ENCODE measurements at regions not wholly inside any gene's neighbourhood (a gene's known extent, or its start where the extent isn't known, plus 50 kb on each side); places are given as distances from the start of the nearest gene placed in this dataset.
"Not testable (repeated sequence)": the region's sequence is repeated elsewhere in the genome, so short reads cannot be mapped to it uniquely, and the experiment has no call there.

DNA sequence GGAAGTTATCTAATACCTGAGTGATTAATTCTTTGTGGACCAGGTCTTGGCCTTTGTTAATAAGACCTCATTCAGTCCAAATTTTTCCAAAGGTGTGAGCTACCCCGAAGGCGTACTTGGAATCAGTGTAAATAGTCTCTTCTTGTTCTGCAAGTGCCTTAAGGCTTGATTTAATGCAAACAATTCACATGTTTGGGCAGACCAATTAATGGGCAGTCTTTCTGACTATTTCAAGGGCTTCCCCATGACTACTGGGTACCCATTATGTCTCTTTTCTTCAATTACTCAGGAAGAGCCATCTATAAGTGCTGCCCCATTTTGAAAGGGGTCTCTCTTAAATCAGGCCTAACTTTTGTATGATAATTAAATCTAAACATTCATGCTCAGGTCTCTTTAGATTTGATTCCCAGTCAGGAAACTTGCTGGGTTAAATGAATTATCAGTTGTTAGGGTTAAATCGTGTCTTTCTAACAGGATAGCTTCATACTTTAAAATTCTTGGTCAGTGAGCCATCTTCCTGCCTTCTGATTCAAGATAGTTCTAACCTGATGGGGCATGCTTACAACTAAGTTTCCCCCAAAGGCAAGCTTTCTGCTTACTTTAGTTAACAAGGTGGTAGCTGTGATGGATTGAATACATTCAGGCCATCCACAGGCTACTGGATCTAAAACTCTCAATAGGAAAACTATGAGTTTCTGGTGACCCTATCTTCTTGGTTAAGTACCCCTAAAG is 179.6 kb downstream of the CCNG2 start:
- Mint-ChIP-seq H3K4me1 (no peaks in the 10 kb centered on the region), H3K27me3 (peaks cover 18% of the 10 kb centered on the region), H3K36me3 (ENCODE audit: low read depth) (no peaks in the 10 kb centered on the region), H3K9me3 (peaks cover 15% of the 10 kb centered on the region), H3K27ac (no peak overlapping the region), H3K4me3 (no peak overlapping the region)
- no peak for ATAC-seq (replicated peaks)

DNA sequence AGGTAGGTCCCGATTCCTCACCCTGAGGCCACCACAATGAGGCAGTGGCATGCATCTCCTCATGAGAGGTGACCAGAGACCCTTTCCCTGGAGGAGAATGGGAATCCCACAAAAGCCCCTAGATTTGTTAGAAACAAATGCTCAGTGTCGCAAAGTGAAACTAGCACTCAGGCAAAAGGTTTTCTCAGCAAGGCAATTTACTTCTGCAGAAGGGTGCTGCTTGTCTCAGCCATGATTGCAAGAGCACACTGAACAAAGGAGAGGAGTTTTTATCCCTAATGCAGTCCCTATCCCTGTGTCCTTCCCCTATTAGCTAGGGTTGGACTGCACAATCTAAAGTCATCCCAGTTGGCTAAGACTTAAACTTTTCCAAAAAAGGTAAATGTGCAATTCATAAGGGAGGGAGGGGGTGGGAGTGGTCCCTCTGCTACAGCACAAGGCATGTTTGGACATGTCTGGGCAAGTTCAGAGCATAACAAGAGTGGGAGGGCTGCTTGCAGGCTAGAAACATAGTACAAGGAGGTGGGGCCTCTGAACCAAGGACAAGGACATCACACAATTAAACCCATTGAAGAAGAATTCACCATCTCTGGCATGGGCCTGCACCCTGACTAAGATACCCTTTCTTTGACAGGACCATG is 185.3 kb downstream of the CCNG2 start:
- Mint-ChIP-seq H3K27me3 (peaks cover 29% of the 10 kb centered on the region), H3K36me3 (ENCODE audit: low read depth) (no peaks in the 10 kb centered on the region), H3K4me3 (no peak overlapping the region), H3K27ac (no peak overlapping the region), H3K9me3 (peaks cover 14% of the 10 kb centered on the region), H3K4me1 (no peaks in the 10 kb centered on the region)
- ATAC-seq (replicated peaks) = no peak

DNA sequence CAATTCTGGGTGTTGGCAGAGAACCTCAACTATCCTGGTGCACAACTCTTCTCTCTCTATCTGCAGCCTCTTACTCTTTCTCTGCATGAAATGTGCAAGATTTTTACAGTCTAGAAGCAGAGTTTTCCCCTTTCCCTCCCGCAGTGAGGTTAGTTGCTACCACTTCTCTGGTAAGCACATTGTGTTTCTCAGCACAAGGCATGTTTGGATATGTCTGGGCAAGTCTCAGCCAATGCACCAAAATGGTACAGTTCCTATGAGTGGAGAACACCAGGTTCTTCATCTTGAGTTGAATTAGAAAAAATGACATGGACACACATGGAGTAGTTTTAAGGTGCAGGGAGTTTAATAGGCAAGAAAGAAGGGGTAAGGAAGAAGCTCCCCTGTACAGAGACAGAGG is 187.0 kb downstream of the CCNG2 start:
- Mint-ChIP-seq H3K9me3 (peaks cover 13% of the 10 kb centered on the region), H3K4me1 (no peaks in the 10 kb centered on the region), H3K36me3 (ENCODE audit: low read depth) (no peaks in the 10 kb centered on the region), H3K4me3 (no peak overlapping the region), H3K27ac (no peak overlapping the region), H3K27me3 (peaks cover 22% of the 10 kb centered on the region)
- no peak for ATAC-seq (replicated peaks)

DNA sequence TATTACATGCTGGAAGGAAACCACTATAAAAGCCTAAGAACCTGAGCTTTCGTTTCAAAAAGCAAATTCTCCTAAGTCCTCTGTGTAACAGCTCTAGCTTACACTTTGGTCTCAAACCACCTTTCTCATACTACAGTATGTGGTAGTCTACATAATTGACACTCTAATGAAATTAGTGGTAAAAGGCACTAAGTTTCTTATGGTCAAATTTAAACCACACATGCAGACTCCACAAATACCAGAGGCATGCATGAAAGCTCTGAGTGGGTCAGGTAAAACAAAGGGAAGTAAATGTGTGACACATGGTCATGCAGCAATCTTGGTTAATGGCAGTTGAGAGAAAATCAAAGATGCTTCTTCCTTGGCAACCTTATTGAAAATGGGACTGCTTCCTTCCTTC is 187.8 kb downstream of the CCNG2 start:
- no peak for ATAC-seq (replicated peaks)
- Mint-ChIP-seq H3K27me3 (peaks cover 17% of the 10 kb centered on the region), H3K4me1 (no peaks in the 10 kb centered on the region), H3K9me3 (peaks cover 9% of the 10 kb centered on the region), H3K27ac (no peak overlapping the region), H3K4me3 (no peak overlapping the region), H3K36me3 (ENCODE audit: low read depth) (no peaks in the 10 kb centered on the region)

DNA sequence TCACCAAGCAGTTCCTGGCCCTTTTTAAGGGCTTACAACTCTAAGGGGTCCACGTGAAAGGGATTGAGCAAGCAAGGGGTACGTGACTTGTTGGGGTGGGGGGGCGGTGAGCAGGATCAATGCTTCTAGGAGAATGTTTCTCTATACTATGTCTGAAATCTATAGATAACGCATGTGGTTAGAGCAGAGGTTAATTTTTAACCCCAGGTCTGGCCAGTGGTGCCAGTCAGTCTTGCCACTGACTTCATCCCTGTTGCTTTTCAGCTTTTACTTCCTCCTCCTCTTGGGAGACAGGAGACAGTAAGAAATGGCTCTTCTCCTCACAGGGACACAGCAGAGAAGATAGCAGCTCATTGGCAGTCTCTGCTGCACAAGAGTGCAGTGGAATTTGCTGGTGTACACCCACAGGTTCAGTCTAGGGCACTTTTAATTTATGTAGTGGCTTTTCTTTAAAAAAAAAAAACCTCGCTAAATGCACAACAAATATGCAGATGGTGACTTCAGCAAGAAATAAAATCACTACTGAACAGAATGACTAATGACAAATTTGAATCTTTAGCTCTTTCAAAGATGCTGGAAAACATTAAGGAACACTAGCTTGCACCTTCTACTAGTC is 190.5 kb downstream of the CCNG2 start:
- Mint-ChIP-seq H3K27me3 (peaks cover 7% of the 10 kb centered on the region), H3K9me3 (no peaks in the 10 kb centered on the region), H3K36me3 (ENCODE audit: low read depth) (no peaks in the 10 kb centered on the region), H3K4me1 (no peaks in the 10 kb centered on the region), H3K4me3 (no peak overlapping the region), H3K27ac (no peak overlapping the region)
- no peak for ATAC-seq (replicated peaks)

DNA sequence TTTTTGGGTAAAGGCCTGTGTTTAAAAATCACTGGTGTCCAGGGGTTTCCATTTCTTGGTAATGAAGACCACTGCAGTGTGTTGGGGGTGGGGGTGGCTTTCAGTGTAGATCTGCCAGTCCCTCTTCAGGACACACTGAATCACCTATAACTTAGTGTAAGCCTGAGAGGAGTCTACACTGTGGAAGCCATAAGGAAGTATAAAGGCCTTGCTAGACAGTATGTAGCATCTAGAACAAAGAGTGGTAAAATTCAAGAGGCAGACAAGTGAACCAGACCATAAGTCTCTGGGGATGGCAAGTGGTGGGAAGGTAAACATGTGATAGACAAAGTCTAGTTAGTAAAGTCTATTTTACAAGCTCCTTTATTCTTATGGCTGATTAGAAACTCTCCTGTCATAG is 191.8 kb downstream of the CCNG2 start:
- Mint-ChIP-seq H3K4me1 (no peaks in the 10 kb centered on the region), H3K27me3 (peaks cover 7% of the 10 kb centered on the region), H3K9me3 (no peaks in the 10 kb centered on the region), H3K36me3 (ENCODE audit: low read depth) (no peaks in the 10 kb centered on the region), H3K4me3 (no peak overlapping the region), H3K27ac (no peak overlapping the region)
- no peak for ATAC-seq (replicated peaks)

DNA sequence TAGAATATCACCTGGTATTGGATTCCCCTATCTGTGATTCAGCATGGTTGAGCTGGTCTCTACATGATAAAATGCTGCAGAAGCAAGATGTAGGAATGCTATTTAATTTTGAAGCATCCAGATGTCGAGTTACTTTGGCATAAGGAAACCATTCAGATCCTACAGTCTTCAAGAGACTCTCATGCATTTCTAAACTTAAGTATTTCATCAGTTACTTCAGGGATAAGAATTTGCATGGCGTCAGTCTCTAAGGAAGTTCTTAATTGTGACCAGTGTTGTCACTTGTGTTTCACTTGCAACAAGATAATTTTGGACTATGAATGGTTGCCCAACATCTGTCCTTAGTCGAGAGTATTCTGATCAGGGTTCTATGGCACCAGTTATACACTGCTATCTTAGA is 192.4 kb downstream of the CCNG2 start:
- no peak for ATAC-seq (replicated peaks)
- H3K27me3 Mint-ChIP-seq = peaks cover 7% of the 10 kb centered on the region

DNA sequence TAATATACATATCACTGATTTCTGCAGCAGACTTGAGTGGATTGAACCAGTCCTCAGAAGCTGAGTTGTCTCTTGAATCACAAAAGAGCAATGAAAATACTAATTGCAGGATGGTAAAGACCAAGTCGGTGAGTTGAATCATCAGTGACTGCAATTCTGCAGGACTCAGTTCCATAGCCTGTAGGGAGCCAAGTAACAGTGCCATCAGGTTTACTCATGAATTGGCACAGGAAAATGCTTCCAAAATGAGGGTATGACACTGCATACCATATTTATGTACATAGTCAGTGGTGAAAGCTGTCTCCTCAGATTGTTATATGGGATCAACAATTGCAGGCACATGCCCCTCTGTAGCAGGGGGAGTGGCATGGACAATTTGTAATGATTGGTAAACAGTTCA is 192.8 kb downstream of the CCNG2 start:
- H3K27me3 Mint-ChIP-seq = peaks cover 7% of the 10 kb centered on the region
- H3K36me3 Mint-ChIP-seq (ENCODE audit: low read depth) = no peaks in the 10 kb centered on the region
- no peak for ATAC-seq (replicated peaks)
- H3K9me3 Mint-ChIP-seq = no peaks in the 10 kb centered on the region
- H3K27ac Mint-ChIP-seq = no peak overlapping the region
- H3K4me3 Mint-ChIP-seq = no peak overlapping the region
- no peaks in the 10 kb centered on the region for H3K4me1 Mint-ChIP-seq

More for the DNA sequence above, 192.4 kb downstream of the CCNG2 start:
- Mint-ChIP-seq H3K36me3 (ENCODE audit: low read depth) (no peaks in the 10 kb centered on the region), H3K9me3 (no peaks in the 10 kb centered on the region), H3K27ac (no peak overlapping the region), H3K4me3 (no peak overlapping the region), H3K4me1 (no peaks in the 10 kb centered on the region)

DNA sequence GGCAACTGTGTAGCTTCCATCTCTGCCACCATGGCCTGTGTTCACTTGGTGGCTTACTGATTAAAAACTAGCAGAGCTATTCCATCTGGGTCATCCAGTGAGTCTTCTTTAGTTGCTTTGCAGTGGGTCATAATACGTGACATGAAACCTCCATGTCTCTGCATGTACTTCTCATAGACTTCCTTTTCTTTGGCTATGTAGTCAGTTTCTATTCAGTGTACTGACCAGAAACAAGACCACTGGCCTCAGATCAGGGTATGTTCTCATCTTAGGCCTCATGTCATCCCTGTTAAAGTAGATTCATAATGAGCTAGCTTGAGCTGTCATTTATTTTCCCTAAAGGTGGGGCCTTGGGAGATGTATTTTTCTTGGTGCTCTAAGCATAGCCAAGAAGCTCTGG is 195.2 kb downstream of the CCNG2 start:
- Mint-ChIP-seq H3K9me3 (no peaks in the 10 kb centered on the region), H3K36me3 (ENCODE audit: low read depth) (no peaks in the 10 kb centered on the region), H3K4me3 (no peak overlapping the region), H3K27me3 (no peaks in the 10 kb centered on the region), H3K4me1 (no peaks in the 10 kb centered on the region), H3K27ac (no peak overlapping the region)
- no peak for ATAC-seq (replicated peaks)

DNA sequence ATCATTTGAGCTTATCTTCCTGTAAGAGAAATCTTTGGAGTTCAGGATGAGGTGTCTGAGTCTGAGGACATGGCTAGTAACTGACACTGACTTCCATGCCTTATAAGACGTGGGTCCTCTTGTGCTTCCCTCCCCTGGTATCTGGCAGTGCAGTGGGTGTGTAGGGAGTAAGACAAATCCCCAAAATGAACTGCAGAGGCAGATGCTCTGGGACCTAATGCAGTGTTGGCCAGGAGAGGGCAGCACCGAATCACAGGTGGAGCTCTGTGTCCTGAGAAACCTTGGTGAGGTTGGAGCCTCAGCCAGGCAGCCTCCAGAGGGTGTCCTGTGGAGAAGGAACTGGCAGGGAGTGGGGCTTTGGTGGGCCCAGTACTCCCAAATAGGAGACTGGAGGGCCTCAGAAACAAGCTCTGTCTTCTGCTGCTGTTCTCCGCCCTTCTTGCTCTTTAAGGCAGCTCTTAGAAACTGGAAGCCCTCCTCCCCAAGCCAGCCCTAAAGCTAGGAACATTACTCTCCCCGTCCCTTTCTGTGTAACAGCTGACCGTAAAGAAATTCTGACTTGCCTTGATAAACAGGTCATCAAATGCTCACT is 196.8 kb downstream of the CCNG2 start:
- peak; percentile 50 for ATAC-seq (replicated peaks)
- not testable (repeated sequence) for H3K4me3 Mint-ChIP-seq; H3K9me3 Mint-ChIP-seq; H3K4me1 Mint-ChIP-seq; H3K27ac Mint-ChIP-seq; H3K27me3 Mint-ChIP-seq; H3K36me3 Mint-ChIP-seq (ENCODE audit: low read depth)

DNA sequence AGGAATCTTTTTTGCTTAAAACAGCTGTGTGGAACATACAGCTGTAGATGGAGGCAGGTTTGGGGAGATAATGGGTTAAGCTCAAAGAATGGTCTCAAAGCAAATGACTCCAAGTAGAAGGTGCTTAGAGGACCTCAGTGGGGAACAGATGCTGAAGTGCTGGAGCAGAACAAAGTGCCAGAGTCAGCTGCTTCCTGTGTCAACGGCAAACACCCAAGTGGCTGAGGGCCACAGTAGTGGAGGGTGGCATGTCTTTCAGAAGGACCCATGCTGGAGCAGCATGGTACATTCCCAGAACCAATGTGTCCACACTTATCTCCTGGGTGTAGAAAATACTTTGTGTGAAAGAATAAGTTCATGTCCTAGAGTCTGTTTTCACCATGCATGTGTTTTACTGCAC is 197.5 kb downstream of the CCNG2 start:
- Mint-ChIP-seq H3K36me3 (ENCODE audit: low read depth) (no peaks in the 10 kb centered on the region), H3K4me3 (no peak overlapping the region), H3K9me3 (no peaks in the 10 kb centered on the region), H3K27ac (no peak overlapping the region), H3K4me1 (no peaks in the 10 kb centered on the region), H3K27me3 (no peaks in the 10 kb centered on the region)
- ATAC-seq (replicated peaks) = no peak

DNA sequence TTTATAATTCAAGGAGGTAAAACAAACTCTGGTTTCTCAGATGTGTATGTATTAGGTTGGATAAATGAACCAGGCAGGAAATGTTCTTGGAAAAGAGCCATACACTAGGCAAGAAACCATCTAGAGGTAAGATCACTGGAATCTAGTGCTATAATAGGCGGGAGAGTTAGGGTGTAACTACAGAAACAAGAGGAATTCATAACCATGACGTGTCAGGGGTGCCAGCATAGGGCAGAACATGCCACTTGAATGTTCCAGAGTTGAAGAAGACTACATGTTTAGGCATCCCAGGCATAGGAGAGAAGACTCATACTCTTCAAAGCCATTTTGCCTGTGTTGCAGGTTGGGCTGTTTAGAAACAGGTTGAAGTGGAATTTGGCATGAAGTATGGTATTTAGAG is 198.7 kb downstream of the CCNG2 start:
- Mint-ChIP-seq H3K27ac (no peak overlapping the region), H3K4me3 (no peak overlapping the region), H3K27me3 (no peaks in the 10 kb centered on the region), H3K9me3 (no peaks in the 10 kb centered on the region), H3K4me1 (no peaks in the 10 kb centered on the region), H3K36me3 (ENCODE audit: low read depth) (no peaks in the 10 kb centered on the region)
- no peak for ATAC-seq (replicated peaks)

DNA sequence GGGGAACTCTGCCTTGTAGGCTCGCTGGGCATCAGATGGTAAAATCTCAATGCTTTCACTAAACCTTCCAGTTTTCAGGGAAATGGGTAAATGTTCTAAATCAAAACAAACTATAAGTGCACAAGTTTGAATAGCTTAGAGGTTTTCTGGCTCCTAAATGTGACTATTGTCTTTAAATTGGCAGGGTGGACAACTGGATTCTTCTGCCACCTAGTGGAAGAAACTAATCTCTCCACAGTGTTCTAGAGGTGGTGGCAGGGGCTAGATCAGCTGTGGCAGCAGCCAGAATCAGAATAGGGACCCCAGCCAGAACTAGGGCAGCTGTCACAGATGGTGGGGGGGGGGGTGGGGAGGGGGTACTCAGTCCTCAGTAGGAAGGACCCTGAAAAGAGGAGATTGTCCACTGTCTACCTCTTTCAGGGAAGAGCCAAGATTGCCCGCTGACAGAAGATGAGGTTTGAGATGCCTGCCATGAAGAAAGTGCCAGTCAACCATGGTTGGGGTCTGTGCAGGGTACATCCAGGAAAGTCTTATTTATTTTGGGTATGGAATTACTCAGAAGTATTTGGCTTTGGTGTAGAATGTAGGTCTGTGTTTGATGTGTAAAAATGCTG is 201.4 kb downstream of the CCNG2 start:
- H3K4me3 Mint-ChIP-seq = no peak overlapping the region
- peaks cover 7% of the 10 kb centered on the region for H3K27me3 Mint-ChIP-seq
- no peaks in the 10 kb centered on the region for H3K9me3 Mint-ChIP-seq
- no peak overlapping the region for H3K27ac Mint-ChIP-seq
- no peaks in the 10 kb centered on the region for H3K4me1 Mint-ChIP-seq
- peak; percentile 52 for ATAC-seq (replicated peaks)
- no peaks in the 10 kb centered on the region for H3K36me3 Mint-ChIP-seq (ENCODE audit: low read depth)

DNA sequence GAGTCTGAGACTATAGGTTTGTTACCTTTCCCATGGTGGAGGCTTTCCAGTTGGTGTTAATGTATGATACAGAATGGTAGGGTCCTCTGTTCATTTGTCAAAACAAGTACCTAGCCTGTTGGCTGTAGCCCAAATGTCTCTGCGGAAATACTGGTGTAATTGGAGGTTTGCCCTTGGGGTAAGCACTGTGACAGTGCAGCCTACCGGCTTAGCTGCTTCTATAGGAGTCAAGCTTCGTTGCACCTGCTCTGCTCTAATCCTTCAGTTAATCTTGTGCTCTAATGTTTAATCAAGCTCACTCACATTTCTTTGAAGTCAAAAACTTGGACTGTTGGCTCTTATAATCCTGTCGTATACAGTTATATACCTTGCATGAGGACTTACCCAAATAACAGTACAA is 203.4 kb downstream of the CCNG2 start:
- H3K27me3 Mint-ChIP-seq = peaks cover 10% of the 10 kb centered on the region
- H3K27ac Mint-ChIP-seq = no peak overlapping the region
- H3K9me3 Mint-ChIP-seq = no peaks in the 10 kb centered on the region
- no peak for ATAC-seq (replicated peaks)
- H3K4me1 Mint-ChIP-seq = no peaks in the 10 kb centered on the region
- H3K4me3 Mint-ChIP-seq = no peak overlapping the region
- no peaks in the 10 kb centered on the region for H3K36me3 Mint-ChIP-seq (ENCODE audit: low read depth)

DNA sequence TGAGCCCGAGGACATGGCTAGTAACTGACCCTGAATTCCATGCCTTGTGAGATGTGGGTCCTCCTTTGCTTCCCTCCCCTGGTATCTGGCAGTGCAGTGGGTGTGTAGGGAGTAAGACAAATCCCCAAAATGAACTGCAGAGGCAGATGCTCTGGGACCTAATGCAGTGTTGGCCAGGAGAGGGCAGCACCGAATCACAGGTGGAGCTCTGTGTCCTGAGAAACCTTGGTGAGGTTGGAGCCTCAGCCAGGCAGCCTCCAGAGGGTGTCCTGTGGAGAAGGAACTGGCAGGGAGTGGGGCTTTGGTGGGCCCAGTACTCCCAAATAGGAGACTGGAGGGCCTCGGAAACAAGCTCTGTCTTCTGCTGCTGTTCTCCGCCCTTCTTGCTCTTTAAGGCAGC is 209.9 kb downstream of the CCNG2 start:
- peaks cover 12% of the 10 kb centered on the region for H3K27me3 Mint-ChIP-seq
- not testable (repeated sequence) for H3K36me3 Mint-ChIP-seq (ENCODE audit: low read depth); H3K27ac Mint-ChIP-seq; H3K4me1 Mint-ChIP-seq; H3K9me3 Mint-ChIP-seq; H3K4me3 Mint-ChIP-seq
- peak; percentile 57 for ATAC-seq (replicated peaks)

Measured in activated T-helper 17 cell treated with anti-CD3 and anti-CD28 coated beads, Interleukin-2, amount 50 U/mL, for 72 hours (primary cell).